CD14-positive monocyte (primary cell): ENCODE measurements at regions not wholly inside any gene's neighbourhood (a gene's known extent, or its start where the extent isn't known, plus 50 kb on each side); places are given as distances from the start of the nearest gene placed in this dataset.

ENCODE experiments used
- DNase-seq, 3 donors: peaks; one replicate each; pipeline ENCODE4 v3.0.0-alpha.2; 2011 to 2022
- H2AFZ ChIP-seq: 2 replicates; pipeline ENCODE4 v1.6.0; 2012; ENCODE audit warnings: mild to moderate bottlenecking, low read depth, low read length, inconsistent platforms; ENCODE audit not compliant: insufficient read depth, poor library complexity, severe bottlenecking
- H3K27ac ChIP-seq, 2 donors: 1 replicate in 1 of 2; 2 replicates in 1 of 2; pipeline ENCODE4 v1.5.1; 2012 to 2013; ENCODE audit warnings: low read length in 2 of 2, control low read depth in 1 of 2, inconsistent platforms in 1 of 2, low read depth in 1 of 2, mild to moderate bottlenecking in 1 of 2
- H3K27me3 ChIP-seq, 2 donors: one replicate each; pipeline versions ENCODE4 v1.6.0 to v1.6.1; 2011 to 2013; ENCODE audit warnings: low read length in 2 of 2; ENCODE audit not compliant: control insufficient read depth in 2 of 2, insufficient read depth in 2 of 2
- H3K36me3 ChIP-seq, 2 donors: replicated peaks in 1 of 2; 1 replicate in 1 of 2; 2 replicates in 1 of 2; pipeline versions ENCODE4 v1.5.1 to v1.6.1; 2012 to 2013; ENCODE audit warnings: low read length in 2 of 2, control low read depth in 1 of 2, inconsistent platforms in 1 of 2, mild to moderate bottlenecking in 1 of 2; ENCODE audit not compliant: insufficient read depth in 2 of 2, control insufficient read depth in 1 of 2
- H3K4me1 ChIP-seq, 2 donors: 1 replicate in 1 of 2; 2 replicates in 1 of 2; pipeline versions ENCODE4 v1.5.1 to v1.6.1; 2012 to 2013; ENCODE audit warnings: low read length in 2 of 2, control low read depth in 1 of 2, inconsistent platforms in 1 of 2, mild to moderate bottlenecking in 1 of 2, moderate library complexity in 1 of 2; ENCODE audit not compliant: insufficient read depth in 2 of 2, control insufficient read depth in 1 of 2
- H3K4me2 ChIP-seq: replicated peaks from 2 replicates; pipeline ENCODE3; 2012; ENCODE audit warnings: low read length, moderate library complexity, mild to moderate bottlenecking; ENCODE audit not compliant: poor library complexity, severe bottlenecking; ENCODE audit errors: extremely low read depth
- H3K4me3 ChIP-seq, 3 experiments: fragments of 200-600 bp in 1 of 3; sonication (generic) in 1 of 3; replicated peaks in 1 of 3; 1 replicate in 2 of 3; 2 replicates in 1 of 3; pipeline ENCODE4 v1.5.1; 2011 to 2013; ENCODE audit warnings: low read length in 3 of 3, mild to moderate bottlenecking in 3 of 3, control low read depth in 2 of 3, low read depth in 2 of 3, inconsistent platforms in 1 of 3, moderate library complexity in 1 of 3
- H3K79me2 ChIP-seq: 2 replicates; pipeline ENCODE4 v1.6.0; 2012; ENCODE audit warnings: mild to moderate bottlenecking, control low read depth, inconsistent platforms, low read length, moderate library complexity; ENCODE audit not compliant: insufficient read depth
- H3K9ac ChIP-seq: 2 replicates; pipeline ENCODE4 v1.6.0; 2017; ENCODE audit warnings: low read length, mild to moderate bottlenecking; ENCODE audit not compliant: insufficient read depth, poor library complexity, severe bottlenecking
- H3K9me3 ChIP-seq, 2 donors: replicated peaks in 1 of 2; 1 replicate in 1 of 2; 2 replicates in 1 of 2; pipeline versions ENCODE4 v1.5.1 to v1.6.1; 2012 to 2013; ENCODE audit warnings: low read length in 2 of 2, control low read depth in 1 of 2; ENCODE audit not compliant: control insufficient read depth in 1 of 2, insufficient read depth in 1 of 2
- H4K20me1 ChIP-seq: 2 replicates; pipeline ENCODE4 v1.6.0; 2012; ENCODE audit warnings: mild to moderate bottlenecking, low read length, control low read depth, moderate library complexity; ENCODE audit not compliant: insufficient read depth
- H3K27ac Mint-ChIP-seq, 7 donors: one replicate each; pipeline ENCODE4 v1.8.0; 2020; ENCODE audit warnings: mild to moderate bottlenecking in 7 of 7, mixed read lengths in 7 of 7, moderate library complexity in 6 of 7, inconsistent platforms in 2 of 7
- H3K27me3 Mint-ChIP-seq, 3 donors: one replicate each; pipeline ENCODE4 v1.8.0; 2021 to 2022; ENCODE audit warnings: low read depth in 3 of 3, mild to moderate bottlenecking in 3 of 3, mixed read lengths in 3 of 3, moderate library complexity in 3 of 3, inconsistent platforms in 1 of 3
- H3K36me3 Mint-ChIP-seq, 2 donors: one replicate each; pipeline ENCODE4 v1.8.0; 2020; ENCODE audit warnings: mixed read lengths in 2 of 2, inconsistent platforms in 1 of 2, mild to moderate bottlenecking in 1 of 2
- H3K4me1 Mint-ChIP-seq: one replicate; pipeline ENCODE4 v1.8.0; 2020; ENCODE audit warnings: mild to moderate bottlenecking, mixed read lengths
- H3K4me3 Mint-ChIP-seq, 2 donors: one replicate each; pipeline ENCODE4 v1.8.0; 2020; ENCODE audit warnings: mild to moderate bottlenecking in 2 of 2, mixed read lengths in 2 of 2, moderate library complexity in 1 of 2
- H3K9me3 Mint-ChIP-seq, 7 donors: one replicate each; pipeline ENCODE4 v1.8.0; 2020 to 2022; ENCODE audit warnings: mixed read lengths in 7 of 7, mild to moderate bottlenecking in 6 of 7, moderate library complexity in 6 of 7, inconsistent platforms in 2 of 7
- CTCF ChIP-seq: fragments of 200-600 bp; IDR thresholded peaks from one replicate; pipeline ENCODE4 v1.8.0; 2022; ENCODE audit warnings: antibody characterized with exemption, mild to moderate bottlenecking
- WGBS: methylation state at CpG from one replicate; pipeline ENCODE4 v1.1.5; 2013; ENCODE audit warnings: missing lambda C conversion rate; ENCODE audit not compliant: insufficient coverage; 5-methylcytosine and 5-hydroxymethylcytosine counted together
- intact Hi-C, 2 donors: fragments of 100-400 bp; cut with micrococcal nuclease; formaldehyde crosslinking; loops; one replicate each; pipeline versions ENCODE4 v1.15.0 to v1.15.1; 2023

GRCh38 chr4:184268584-184269160 is 51.0 kb upstream of the ENPP6 start:
- Mint-ChIP-seq H3K4me3 (peak overlapping the region; percentile 69 to 84), H3K36me3 (no peaks in the 10 kb centered on the region), H3K27ac (peak overlapping the region; percentile 89 to 98 (median 97)), H3K9me3 (peaks cover 0 to 9% (median 0%) of the 10 kb centered on the region in 7 donors), H3K4me1 (peaks cover 41% of the 10 kb centered on the region), H3K27me3 (peaks cover 1 to 3% (median 3%) of the 10 kb centered on the region in 3 donors)
- intact Hi-C loops = loop anchor here in 1 of 2 donors (2.0 to 10.0 kb wide), 4 partner anchors 76 to 376 kb away; partner anchors contain the start of genes CASP3, IRF2 and PRIMPOL
- peaks cover 22 to 35% of the 10 kb centered on the region in 2 donors for H3K4me1 ChIP-seq
- peak overlapping the region; percentile 30 to 68 (median 38) for H3K4me3 ChIP-seq
- peak overlapping the region; percentile 83 to 92 for H3K27ac ChIP-seq
- H3K36me3 ChIP-seq = no peaks in the 10 kb centered on the region
- H3K4me2 ChIP-seq = peak overlapping the region; percentile 68
- H2AFZ ChIP-seq = no peak overlapping the region
- 20% methylated on average over 1 of the region's 5 CpGs for whole genome bisulfite sequencing
- no peaks in the 10 kb centered on the region for H4K20me1 ChIP-seq
- no peaks in the 10 kb centered on the region for H3K79me2 ChIP-seq
- no peaks in the 10 kb centered on the region for H3K27me3 ChIP-seq
- no peak for DNase-seq
- H3K9ac ChIP-seq = peak overlapping the region; percentile 59
- peaks cover 0 to 4% of the 10 kb centered on the region in 2 donors for H3K9me3 ChIP-seq
- TF ChIP-seq CTCF = no peak

GRCh38 chr4:184267673-184268583 is 50.3 kb upstream of the ENPP6 start:
- no peaks in the 10 kb centered on the region for H3K36me3 Mint-ChIP-seq
- Histone ChIP-seq H3K27me3 (no peaks in the 10 kb centered on the region), H3K9me3 (peaks cover 0 to 4% of the 10 kb centered on the region in 2 donors), H3K9ac (peak overlapping the region; percentile 59), H3K79me2 (no peaks in the 10 kb centered on the region), H3K4me1 (peaks cover 22 to 35% of the 10 kb centered on the region in 2 donors), H3K4me2 (peak overlapping the region; percentile 68), H4K20me1 (no peaks in the 10 kb centered on the region), H2AFZ (peak overlapping the region; percentile 35), H3K27ac (peak overlapping the region; percentile 83 to 92), H3K36me3 (no peaks in the 10 kb centered on the region), H3K4me3 (peak overlapping the region; percentile 30 to 68 (median 38))
- intact Hi-C loops = loop anchor here in 1 of 2 donors (2.0 to 10.0 kb wide), 4 partner anchors 77 to 377 kb away; partner anchors contain the start of genes CASP3, IRF2 and PRIMPOL
- peak; percentile 90 to 94 (median 91) for DNase-seq
- peak overlapping the region; percentile 89 to 98 (median 97) for H3K27ac Mint-ChIP-seq
- H3K4me3 Mint-ChIP-seq = peak overlapping the region; percentile 69 to 84
- peaks cover 0 to 9% (median 0%) of the 10 kb centered on the region in 7 donors for H3K9me3 Mint-ChIP-seq
- 7% methylated on average over 17 of the region's 23 CpGs for WGBS
- H3K27me3 Mint-ChIP-seq = peaks cover 1 to 3% (median 3%) of the 10 kb centered on the region in 3 donors
- H3K4me1 Mint-ChIP-seq = peaks cover 41% of the 10 kb centered on the region
- TF ChIP-seq CTCF = no peak
